ENCODE measurements at regions not wholly inside any gene's neighbourhood (a gene's known extent, or its start where the extent isn't known, plus 50 kb on each side); places are given as distances from the start of the nearest gene placed in this dataset.

DNA sequence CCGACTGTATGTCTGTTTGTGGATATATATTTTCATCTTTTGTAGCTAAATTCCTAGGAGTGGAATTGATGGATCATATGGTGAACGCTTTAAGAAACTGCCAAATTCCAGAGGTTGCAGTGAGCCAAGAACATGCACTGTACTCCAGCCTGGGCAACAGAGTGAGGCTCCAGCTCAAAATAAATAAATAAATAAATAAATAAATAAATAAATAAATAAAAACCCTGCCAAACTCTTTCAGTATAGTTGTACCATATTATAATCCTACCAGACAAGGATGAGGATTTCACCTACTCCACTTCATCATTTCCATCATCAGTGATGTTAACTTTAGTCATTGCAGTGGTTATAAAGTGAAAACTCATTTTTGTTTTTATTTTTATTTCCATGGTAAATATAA lies 325.1 kb upstream of the ANXA10 start:
- DNase-seq (ENCODE audit: low read depth), result no peak
- no peak overlapping the region for H3K4me3 ChIP-seq (ENCODE audit: control insufficient read depth, low read depth, low read length)
- TF ChIP-seq CTCF (IDR thresholded peaks at IDR 0.05; ENCODE audit: control insufficient read depth, insufficient read depth, low read depth, low read length, missing control alignments), result no peak

GRCh38 chr4:167774646-167775045 lies 317.7 kb upstream of the ANXA10 start:
- no peak overlapping the region for H3K4me3 ChIP-seq (ENCODE audit: control insufficient read depth, low read depth, low read length)
- DNase-seq (ENCODE audit: low read depth), result no peak
- TF ChIP-seq CTCF (IDR thresholded peaks at IDR 0.05; ENCODE audit: control insufficient read depth, insufficient read depth, low read depth, low read length, missing control alignments), result no peak

GRCh38 chr4:167775375-167775774 lies 317.0 kb upstream of the ANXA10 start:
- no peak overlapping the region for H3K4me3 ChIP-seq (ENCODE audit: control insufficient read depth, low read depth, low read length)
- no peak for DNase-seq (ENCODE audit: low read depth)
- TF ChIP-seq CTCF (IDR thresholded peaks at IDR 0.05; ENCODE audit: control insufficient read depth, insufficient read depth, low read depth, low read length, missing control alignments), result no peak

DNA sequence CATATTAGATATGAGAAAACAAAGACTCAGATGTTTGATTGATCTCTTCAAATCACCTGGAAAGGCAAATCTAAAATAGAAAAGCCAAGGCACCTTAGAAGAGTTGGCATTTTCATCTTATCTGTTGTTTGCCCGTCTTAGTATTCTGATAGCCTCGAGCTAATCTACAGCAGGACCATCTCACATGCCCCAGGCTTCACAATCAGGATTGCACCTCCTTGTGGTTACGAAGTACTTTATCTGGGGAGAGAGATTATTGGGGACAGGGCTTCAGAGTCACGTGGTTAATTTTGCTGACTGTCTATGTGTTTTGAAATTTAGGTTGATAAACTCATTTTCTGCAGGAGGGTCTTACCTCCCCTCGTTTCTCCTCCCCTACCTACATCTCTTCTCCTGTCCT lies 313.1 kb upstream of the ANXA10 start:
- TF ChIP-seq CTCF (IDR thresholded peaks at IDR 0.05; ENCODE audit: control insufficient read depth, insufficient read depth, low read depth, low read length, missing control alignments), result no peak
- DNase-seq (ENCODE audit: low read depth), result no peak
- H3K4me3 ChIP-seq (ENCODE audit: control insufficient read depth, low read depth, low read length), result no peak overlapping the region

GRCh38 chr4:167779864-167780263 lies 312.5 kb upstream of the ANXA10 start:
- no peak for DNase-seq (ENCODE audit: low read depth)
- H3K4me3 ChIP-seq (ENCODE audit: control insufficient read depth, low read depth, low read length), result no peak overlapping the region
- TF ChIP-seq CTCF (IDR thresholded peaks at IDR 0.05; ENCODE audit: control insufficient read depth, insufficient read depth, low read depth, low read length, missing control alignments), result no peak

- no peak for DNase-seq (ENCODE audit: low read depth)
- TF ChIP-seq CTCF (IDR thresholded peaks at IDR 0.05; ENCODE audit: control insufficient read depth, insufficient read depth, low read depth, low read length, missing control alignments), result no peak
- no peak overlapping the region for H3K4me3 ChIP-seq (ENCODE audit: control insufficient read depth, low read depth, low read length)
Measured at GRCh38 chr4:167784826-167785225, 307.5 kb upstream of the ANXA10 start.

- H3K4me3 ChIP-seq (ENCODE audit: control insufficient read depth, low read depth, low read length), result no peak overlapping the region
- TF ChIP-seq CTCF (IDR thresholded peaks at IDR 0.05; ENCODE audit: control insufficient read depth, insufficient read depth, low read depth, low read length, missing control alignments), result no peak
- no peak for DNase-seq (ENCODE audit: low read depth)
Measured at GRCh38 chr4:167785523-167785922, 306.8 kb upstream of the ANXA10 start.
